ENCODE measurements at regions not wholly inside any gene's neighbourhood (a gene's known extent, or its start where the extent isn't known, plus 50 kb on each side); places are given as distances from the start of the nearest gene placed in this dataset.

DNA sequence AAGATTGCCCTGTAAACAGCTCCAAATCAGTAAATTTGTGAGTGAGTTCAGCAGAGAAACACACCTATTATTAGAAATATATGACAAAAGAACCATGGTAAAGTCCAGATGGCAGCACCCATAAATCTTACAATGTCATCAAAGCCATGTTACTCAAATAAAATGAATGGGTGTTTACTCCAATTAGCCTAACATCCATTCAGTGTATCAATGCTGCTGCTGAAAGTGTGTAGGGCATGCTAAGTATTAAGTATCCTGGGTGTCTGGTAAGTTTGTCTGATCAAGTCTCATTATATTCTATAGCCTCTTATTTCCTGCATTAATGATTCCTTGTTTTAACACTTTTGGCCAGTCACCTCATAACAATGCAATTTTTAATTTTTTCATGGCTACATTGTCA is 185.5 kb upstream of the STEAP4 start:
- DNase-seq (ENCODE audit: low read depth, low spot score): no peak
- POLR2A ChIA-PET: no interaction called here

GRCh38 chr7:88490874-88491273 is 184.2 kb upstream of the STEAP4 start:
- POLR2A ChIA-PET: no interaction called here
- CTCF ChIA-PET: no interaction called here
- H3K4me3 ChIP-seq (ENCODE audit: low read depth, low read length): no peak overlapping the region
- DNase-seq (ENCODE audit: low read depth, low spot score): no peak
- TF ChIP-seq CTCF (IDR thresholded peaks at IDR 0.05; ENCODE audit: insufficient read depth, low read length, missing control alignments): no peak

More for the DNA sequence above, 185.5 kb upstream of the STEAP4 start:
- CTCF ChIA-PET: no interaction called here
- TF ChIP-seq CTCF (IDR thresholded peaks at IDR 0.05; ENCODE audit: insufficient read depth, low read length, missing control alignments): no peak
- no peak overlapping the region for H3K4me3 ChIP-seq (ENCODE audit: low read depth, low read length)

- POLR2A ChIA-PET: no interaction called here
- DNase-seq (ENCODE audit: low read depth, low spot score): no peak
- TF ChIP-seq CTCF (IDR thresholded peaks at IDR 0.05; ENCODE audit: insufficient read depth, low read length, missing control alignments): no peak
- no peak overlapping the region for H3K4me3 ChIP-seq (ENCODE audit: low read depth, low read length)
- CTCF ChIA-PET: no interaction called here
Observed at GRCh38 chr7:88490161-88490560, 183.5 kb upstream of the STEAP4 start.

- POLR2A ChIA-PET: no interaction called here
- no peak for TF ChIP-seq CTCF (IDR thresholded peaks at IDR 0.05; ENCODE audit: insufficient read depth, low read length, missing control alignments)
- DNase-seq (ENCODE audit: low read depth, low spot score): no peak
- CTCF ChIA-PET: no interaction called here
- no peak overlapping the region for H3K4me3 ChIP-seq (ENCODE audit: low read depth, low read length)
Observed at GRCh38 chr7:88485821-88486220, 179.1 kb upstream of the STEAP4 start.

- ChIA-PET CTCF (no interaction called here), POLR2A (no interaction called here)
- no peak overlapping the region for H3K4me3 ChIP-seq (ENCODE audit: low read depth, low read length)
- no peak for TF ChIP-seq CTCF (IDR thresholded peaks at IDR 0.05; ENCODE audit: insufficient read depth, low read length, missing control alignments)
- DNase-seq (ENCODE audit: low read depth, low spot score): no peak
Observed at GRCh38 chr7:88484551-88484950, 177.9 kb upstream of the STEAP4 start.

GRCh38 chr7:88480896-88481295 is 174.2 kb upstream of the STEAP4 start:
- TF ChIP-seq CTCF (IDR thresholded peaks at IDR 0.05; ENCODE audit: insufficient read depth, low read length, missing control alignments): no peak
- POLR2A ChIA-PET: no interaction called here
- CTCF ChIA-PET: no interaction called here
- no peak for DNase-seq (ENCODE audit: low read depth, low spot score)
- no peak overlapping the region for H3K4me3 ChIP-seq (ENCODE audit: low read depth, low read length)
